HG02981 (cell line): ENCODE measurements at regions not wholly inside any gene's neighbourhood (a gene's known extent, or its start where the extent isn't known, plus 50 kb on each side); places are given as distances from the start of the nearest gene placed in this dataset.

Experiments used
- ATAC-seq: cut with Tn5 transposase; IDR thresholded peaks from one replicate; pipeline ENCODE4 v1.9.1; 2021; ENCODE audit warnings: mild to moderate bottlenecking, moderate library complexity; ENCODE audit not compliant: unreplicated experiment

DNA sequence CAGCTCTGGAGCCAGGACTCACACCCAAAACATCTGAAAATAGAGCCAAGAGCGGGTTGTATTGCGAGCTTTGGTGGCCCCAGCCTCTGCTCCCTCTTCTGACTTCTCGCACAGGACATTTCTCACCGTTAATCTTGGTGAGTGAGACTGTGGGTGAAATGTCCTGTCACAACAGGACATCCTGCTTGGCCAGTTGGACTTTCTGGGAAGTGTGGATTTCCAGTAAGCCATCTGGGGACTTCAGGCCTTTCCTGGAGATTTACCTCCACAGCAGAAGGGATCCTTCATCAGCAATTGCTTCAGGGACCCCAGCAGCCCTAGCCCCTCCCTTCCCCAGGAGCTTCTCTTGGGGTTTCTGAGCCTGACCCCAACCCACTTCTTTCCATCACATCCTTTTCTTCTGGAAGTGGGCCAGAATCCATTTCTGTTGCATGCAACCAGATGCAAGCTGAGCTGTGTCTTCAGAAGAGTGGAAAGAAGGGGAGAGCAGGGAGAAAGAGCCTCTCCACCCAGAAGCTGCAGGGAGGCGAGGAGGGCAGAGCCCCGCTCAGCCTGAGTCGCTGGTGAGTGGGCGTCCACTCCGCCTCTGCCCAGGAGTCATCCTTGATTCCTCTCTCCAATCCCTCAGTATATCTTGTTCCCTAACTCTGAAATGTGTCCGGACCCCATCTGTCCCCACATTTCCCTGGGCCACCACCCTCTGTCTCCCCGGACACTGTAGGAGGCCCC lies 50.3 kb upstream of the GADD45G start:
- ATAC-seq, result no peak

DNA sequence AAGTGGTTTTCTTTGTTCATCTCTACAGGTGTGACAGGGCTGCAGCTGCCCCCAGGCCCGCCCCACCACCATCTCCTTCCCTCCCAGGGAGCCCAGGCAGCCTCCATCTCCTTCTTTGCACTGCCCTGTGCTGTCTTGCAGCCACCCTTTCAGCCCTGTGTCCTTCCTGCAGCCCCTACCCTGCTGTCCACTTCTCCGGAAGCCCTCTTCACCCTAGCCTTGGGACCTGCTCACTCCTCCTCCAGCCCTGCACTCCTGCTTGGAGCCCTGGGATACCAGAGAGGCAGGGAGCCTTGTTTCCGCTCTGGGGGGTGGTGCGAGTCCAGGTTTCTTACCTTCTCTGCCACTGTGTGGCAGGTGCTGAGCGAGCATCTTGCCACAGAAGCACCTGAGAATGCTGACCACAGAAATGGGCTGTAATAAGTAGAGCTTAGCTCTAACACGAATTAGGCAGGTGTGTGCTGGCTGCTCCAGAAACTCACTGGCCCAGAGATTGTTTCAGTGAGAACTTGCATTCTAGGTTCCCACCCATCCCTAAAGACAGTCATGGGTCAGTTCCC lies 51.3 kb upstream of the GADD45G start:
- ATAC-seq, result no peak

DNA sequence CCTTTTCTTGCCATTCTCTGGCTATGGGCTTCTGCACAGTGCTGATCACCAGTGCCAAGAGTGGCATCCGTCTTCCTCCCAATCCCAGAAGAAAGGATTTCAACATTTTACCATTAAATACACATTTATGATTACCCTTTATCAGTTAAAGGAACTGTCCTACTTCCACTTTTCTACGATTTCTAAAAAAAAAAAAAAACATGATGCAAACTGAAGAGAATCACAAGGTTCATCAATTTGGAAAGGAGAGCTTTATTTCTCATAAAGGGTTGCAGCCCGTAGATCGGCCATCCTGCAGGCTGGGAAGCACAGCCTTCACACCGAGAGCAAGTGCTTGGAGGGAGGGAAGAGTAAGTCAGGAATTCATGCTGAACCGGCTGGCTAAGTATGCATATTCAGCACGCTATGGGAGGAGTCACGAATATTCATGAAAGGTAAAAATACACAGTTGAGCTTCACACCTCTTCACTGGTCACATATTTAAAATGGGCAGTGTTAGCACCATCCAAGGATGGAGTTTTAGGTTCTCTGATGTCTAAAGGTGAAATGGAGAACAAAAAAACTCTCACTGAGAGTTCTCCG lies 52.5 kb upstream of the SEMA4D start:
- no peak for ATAC-seq

DNA sequence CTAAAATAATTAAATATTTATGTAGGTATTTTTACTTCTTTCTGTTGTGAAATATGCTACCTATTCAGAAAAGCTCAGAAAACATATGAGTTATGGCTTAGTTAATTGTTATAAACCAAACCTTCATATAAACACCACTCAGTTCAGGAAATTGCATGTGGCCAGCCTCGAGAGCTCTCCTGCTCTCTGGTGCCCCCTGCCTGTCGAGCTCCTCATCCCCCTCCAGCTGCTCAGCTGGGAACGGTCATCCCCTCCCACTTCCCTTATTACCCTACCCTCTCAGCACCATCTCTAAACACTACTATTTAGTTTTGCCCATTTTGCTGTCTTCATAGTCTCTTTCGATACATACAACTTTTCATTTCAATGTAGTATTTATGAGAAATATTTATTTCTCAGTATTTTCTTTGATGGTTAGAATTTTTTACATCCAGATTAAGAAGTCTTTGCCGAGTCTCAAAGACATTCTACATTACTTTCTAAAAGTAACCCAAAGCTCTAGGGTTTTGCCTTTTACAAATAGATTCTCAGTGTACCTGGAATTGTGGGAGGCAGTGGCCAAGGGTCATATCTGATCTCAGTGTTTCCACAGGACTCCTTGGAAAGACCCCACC lies 51.2 kb upstream of the SEMA4D start:
- peak; percentile 76 for ATAC-seq

DNA sequence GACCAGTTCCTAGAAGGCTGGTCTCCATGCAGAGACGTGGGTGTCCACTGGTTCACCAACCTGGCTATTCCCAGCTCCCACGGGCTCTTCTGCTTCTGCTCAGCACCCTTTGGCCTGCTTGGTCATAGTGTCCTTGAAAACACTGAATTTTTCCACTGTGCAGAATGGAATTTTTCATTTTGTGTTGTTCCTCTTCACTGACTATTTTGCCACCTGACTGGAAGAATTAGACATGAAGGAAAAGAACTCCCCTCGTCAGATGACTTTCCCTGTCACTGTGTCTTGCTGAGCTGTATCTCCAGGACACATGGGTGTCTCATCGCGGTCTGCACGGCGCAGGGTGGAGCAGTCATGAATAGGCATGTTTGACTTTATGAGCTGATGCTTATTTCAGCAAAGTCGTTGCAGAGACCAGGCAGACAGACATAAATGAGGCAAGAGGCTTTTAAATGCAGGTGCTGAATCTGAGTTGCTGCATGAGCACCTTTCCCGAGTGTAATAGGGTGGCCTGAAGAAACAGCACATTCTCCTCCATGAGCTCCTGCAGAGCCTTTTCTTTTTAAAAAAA lies 50.2 kb upstream of the SEMA4D start:
- no peak for ATAC-seq
